ENCODE measurements at regions not wholly inside any gene's neighbourhood (a gene's known extent, or its start where the extent isn't known, plus 50 kb on each side); places are given as distances from the start of the nearest gene placed in this dataset.
"Not testable (repeated sequence)": the region's sequence is repeated elsewhere in the genome, so short reads cannot be mapped to it uniquely, and the experiment has no call there.

DNA sequence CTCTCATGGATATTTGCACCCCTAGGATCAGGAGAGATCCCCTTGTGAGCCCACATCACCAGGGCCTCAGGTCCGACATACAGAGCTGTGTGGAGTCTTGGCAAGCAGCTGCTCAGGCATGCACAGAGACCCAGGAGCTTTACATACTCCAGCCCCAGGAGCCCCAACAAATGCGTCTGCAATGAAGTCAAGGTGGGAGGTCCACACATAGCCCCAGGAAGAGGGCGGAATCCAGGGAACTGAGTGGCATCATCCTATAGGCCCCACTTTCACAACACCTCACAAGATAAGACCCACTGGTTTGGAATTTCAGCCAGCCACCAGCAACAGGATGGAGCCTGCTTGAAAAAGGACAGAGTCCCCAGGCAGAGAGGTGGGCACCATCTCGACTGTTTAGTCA, 106.7 kb downstream of the LSMEM1 start:
- H4K20me1 ChIP-seq (replicated peaks; ENCODE audit: control insufficient read depth, insufficient read depth, low read length) = no peaks in the 10 kb centered on the region
- in situ Hi-C loops (cut with MboI) (no loop called here), intact Hi-C loops (cut with micrococcal nuclease) (no loop called here)
- no peaks in the 10 kb centered on the region for H3K4me1 ChIP-seq (replicated peaks in 1 of 2; ENCODE audit: control insufficient read depth in 2 of 2, insufficient read depth in 2 of 2, low read length in 2 of 2)
- no peaks in the 10 kb centered on the region for H3K36me3 ChIP-seq (ENCODE audit: control insufficient read depth, insufficient read depth, low read length)
- no peak overlapping the region for H3K4me3 ChIP-seq
- FAIRE-seq = no peak
- TF ChIP-seq HNRNPH1 (optimal IDR thresholded peaks at IDR 0.05; ENCODE audit: low read depth, low read length) = no peak
- no peaks in the 10 kb centered on the region for H3K9me3 ChIP-seq (replicated peaks; ENCODE audit: control insufficient read depth, insufficient read depth, low read depth, low read length)
- ChIA-PET CTCF (ENCODE audit: low intra/inter-chr PET ratio) (no interaction called here), POLR2A (interaction anchor here (1.2 kb wide), 1 partner anchor 240 kb away, joined by 3 read pairs; no protein-coding TSS in a partner anchor)
- no peak overlapping the region for H3K4me2 ChIP-seq (ENCODE audit: insufficient read depth, low read length)
- ATAC-seq = no peak
- no peak for DNase-seq (ENCODE audit: extremely low read depth in 1 of 4, low spot score in 3 of 4)
- no peak overlapping the region for H3K27ac ChIP-seq (ENCODE audit: extremely low read depth, low read depth, low read length)
- no peak overlapping the region for H3K9ac ChIP-seq (ENCODE audit: insufficient read depth in 1 of 2, low read depth in 2 of 2, low read length in 2 of 2)
- BruUV-seq (replicated peaks) = no TSS peak
- H3K9me1 ChIP-seq (ENCODE audit: control insufficient read depth, insufficient read depth, low read length) = no peaks in the 10 kb centered on the region
- peaks cover 4 to 13% of the 10 kb centered on the region in 2 experiments; a peak in 2 of 5 replicates for H3K27me3 ChIP-seq (ENCODE audit: control insufficient read depth in 2 of 2, insufficient read depth in 2 of 2, low read length in 2 of 2)
- no peaks in the 10 kb centered on the region for H3K79me2 ChIP-seq (ENCODE audit: control insufficient read depth, insufficient read depth, low read length)
- 8% methylated on average over 4 of the region's 4 CpGs for WGBS (ENCODE audit: insufficient coverage, low coverage, missing lambda C conversion rate)
- H2AFZ ChIP-seq (ENCODE audit: low read depth, low read length) = no peak overlapping the region

DNA sequence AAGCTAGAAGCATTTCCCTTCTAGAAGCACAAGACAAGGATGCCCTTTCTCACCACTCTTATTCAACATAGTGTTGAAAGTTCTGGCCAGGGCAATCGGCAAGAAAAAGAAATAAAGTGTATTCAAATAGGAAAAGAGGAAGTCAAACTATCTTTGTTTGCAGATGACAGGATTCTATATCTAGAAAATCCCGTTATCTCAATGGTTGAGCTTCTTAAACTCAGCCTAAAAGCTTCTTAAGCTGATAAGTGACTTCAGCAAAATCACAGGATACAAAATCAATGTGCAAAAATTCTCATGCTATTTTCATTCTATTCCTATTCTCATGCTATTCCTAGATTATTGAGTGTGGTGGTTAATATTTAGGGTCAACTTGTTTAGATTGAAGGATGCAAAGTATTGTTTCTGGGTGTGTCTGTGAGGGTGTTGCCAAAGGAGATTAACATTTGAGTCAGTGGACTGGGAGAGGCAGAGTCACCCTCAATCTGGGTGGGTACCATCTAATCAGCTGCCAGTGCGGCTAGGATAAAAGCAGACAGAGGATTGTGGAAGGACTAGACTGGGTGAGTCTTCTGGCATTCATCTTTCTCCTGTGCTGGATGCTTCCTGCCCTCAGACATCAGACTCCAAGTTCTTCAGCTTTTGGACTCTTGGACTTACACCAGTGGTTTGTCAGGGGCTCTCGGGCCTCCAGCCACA, 111.9 kb downstream of the LSMEM1 start:
- H4K20me1 ChIP-seq (replicated peaks; ENCODE audit: control insufficient read depth, insufficient read depth, low read length); H3K4me3 ChIP-seq; DNase-seq (ENCODE audit: extremely low read depth in 1 of 4, low spot score in 3 of 4); H3K4me1 ChIP-seq (replicated peaks in 1 of 2; ENCODE audit: control insufficient read depth in 2 of 2, insufficient read depth in 2 of 2, low read length in 2 of 2); H3K79me2 ChIP-seq (ENCODE audit: control insufficient read depth, insufficient read depth, low read length); H3K27me3 ChIP-seq (ENCODE audit: control insufficient read depth in 2 of 2, insufficient read depth in 2 of 2, low read length in 2 of 2); ATAC-seq; in situ Hi-C loops (cut with MboI); H3K36me3 ChIP-seq (ENCODE audit: control insufficient read depth, insufficient read depth, low read length); FAIRE-seq; H3K4me2 ChIP-seq (ENCODE audit: insufficient read depth, low read length); POLR2A ChIA-PET; H3K9me1 ChIP-seq (ENCODE audit: control insufficient read depth, insufficient read depth, low read length); intact Hi-C loops (cut with micrococcal nuclease); BruUV-seq (replicated peaks); H3K9me3 ChIP-seq (replicated peaks; ENCODE audit: control insufficient read depth, insufficient read depth, low read depth, low read length); CTCF ChIA-PET (ENCODE audit: low intra/inter-chr PET ratio); H2AFZ ChIP-seq (ENCODE audit: low read depth, low read length); H3K9ac ChIP-seq (ENCODE audit: insufficient read depth in 1 of 2, low read depth in 2 of 2, low read length in 2 of 2); H3K27ac ChIP-seq (ENCODE audit: extremely low read depth, low read depth, low read length): not testable (repeated sequence)
- WGBS (ENCODE audit: insufficient coverage, low coverage, missing lambda C conversion rate) = 1% methylated on average over 4 of the region's 4 CpGs
- TF ChIP-seq, protein P1, sequence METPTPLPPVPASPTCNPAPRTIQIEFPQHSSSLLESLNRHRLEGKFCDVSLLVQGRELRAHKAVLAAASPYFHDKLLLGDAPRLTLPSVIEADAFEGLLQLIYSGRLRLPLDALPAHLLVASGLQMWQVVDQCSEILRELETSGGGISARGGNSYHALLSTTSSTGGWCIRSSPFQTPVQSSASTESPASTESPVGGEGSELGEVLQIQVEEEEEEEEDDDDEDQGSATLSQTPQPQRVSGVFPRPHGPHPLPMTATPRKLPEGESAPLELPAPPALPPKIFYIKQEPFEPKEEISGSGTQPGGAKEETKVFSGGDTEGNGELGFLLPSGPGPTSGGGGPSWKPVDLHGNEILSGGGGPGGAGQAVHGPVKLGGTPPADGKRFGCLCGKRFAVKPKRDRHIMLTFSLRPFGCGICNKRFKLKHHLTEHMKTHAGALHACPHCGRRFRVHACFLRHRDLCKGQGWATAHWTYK (CRISPR knock-in tag; IDR thresholded peaks at IDR 0.05) = peak; percentile 78; the same call in 1 of the 2 replicates
- TF ChIP-seq, protein P2, sequence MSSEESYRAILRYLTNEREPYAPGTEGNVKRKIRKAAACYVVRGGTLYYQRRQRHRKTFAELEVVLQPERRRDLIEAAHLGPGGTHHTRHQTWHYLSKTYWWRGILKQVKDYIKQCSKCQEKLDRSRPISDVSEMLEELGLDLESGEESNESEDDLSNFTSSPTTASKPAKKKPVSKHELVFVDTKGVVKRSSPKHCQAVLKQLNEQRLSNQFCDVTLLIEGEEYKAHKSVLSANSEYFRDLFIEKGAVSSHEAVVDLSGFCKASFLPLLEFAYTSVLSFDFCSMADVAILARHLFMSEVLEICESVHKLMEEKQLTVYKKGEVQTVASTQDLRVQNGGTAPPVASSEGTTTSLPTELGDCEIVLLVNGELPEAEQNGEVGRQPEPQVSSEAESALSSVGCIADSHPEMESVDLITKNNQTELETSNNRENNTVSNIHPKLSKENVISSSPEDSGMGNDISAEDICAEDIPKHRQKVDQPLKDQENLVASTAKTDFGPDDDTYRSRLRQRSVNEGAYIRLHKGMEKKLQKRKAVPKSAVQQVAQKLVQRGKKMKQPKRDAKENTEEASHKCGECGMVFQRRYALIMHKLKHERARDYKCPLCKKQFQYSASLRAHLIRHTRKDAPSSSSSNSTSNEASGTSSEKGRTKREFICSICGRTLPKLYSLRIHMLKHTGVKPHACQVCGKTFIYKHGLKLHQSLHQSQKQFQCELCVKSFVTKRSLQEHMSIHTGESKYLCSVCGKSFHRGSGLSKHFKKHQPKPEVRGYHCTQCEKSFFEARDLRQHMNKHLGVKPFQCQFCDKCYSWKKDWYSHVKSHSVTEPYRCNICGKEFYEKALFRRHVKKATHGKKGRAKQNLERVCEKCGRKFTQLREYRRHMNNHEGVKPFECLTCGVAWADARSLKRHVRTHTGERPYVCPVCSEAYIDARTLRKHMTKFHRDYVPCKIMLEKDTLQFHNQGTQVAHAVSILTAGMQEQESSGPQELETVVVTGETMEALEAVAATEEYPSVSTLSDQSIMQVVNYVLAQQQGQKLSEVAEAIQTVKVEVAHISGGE (CRISPR knock-in tag; IDR thresholded peaks at IDR 0.05) = peak in 1 of 3 experiments; percentile 47; a peak in 1 of 6 replicates
- peak; percentile 70 for TF ChIP-seq MAFG (tag; conservative IDR thresholded peaks at IDR 0.05)
- TF ChIP-seq HDAC2 (IDR thresholded peaks at IDR 0.05) = peak; percentile 96
- TF ChIP-seq, protein P3, sequence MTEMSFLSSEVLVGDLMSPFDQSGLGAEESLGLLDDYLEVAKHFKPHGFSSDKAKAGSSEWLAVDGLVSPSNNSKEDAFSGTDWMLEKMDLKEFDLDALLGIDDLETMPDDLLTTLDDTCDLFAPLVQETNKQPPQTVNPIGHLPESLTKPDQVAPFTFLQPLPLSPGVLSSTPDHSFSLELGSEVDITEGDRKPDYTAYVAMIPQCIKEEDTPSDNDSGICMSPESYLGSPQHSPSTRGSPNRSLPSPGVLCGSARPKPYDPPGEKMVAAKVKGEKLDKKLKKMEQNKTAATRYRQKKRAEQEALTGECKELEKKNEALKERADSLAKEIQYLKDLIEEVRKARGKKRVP (CRISPR knock-in tag; IDR thresholded peaks at IDR 0.05) = peak; percentile 74; the same call in 1 of the 2 replicates
- TF ChIP-seq ZNF75A (CRISPR knock-in tag; IDR thresholded peaks at IDR 0.05) = peak; percentile 41; the same call in 1 of the 2 replicates
- TF ChIP-seq TAL1 (IDR thresholded peaks at IDR 0.05) = peak; percentile 73
